Body of pancreas (tissue), 4 donors: ENCODE measurements at regions not wholly inside any gene's neighbourhood (a gene's known extent, or its start where the extent isn't known, plus 50 kb on each side); places are given as distances from the start of the nearest gene placed in this dataset.
A peak's percentile ranks its signal among the peaks of the same experiment; 100 is the strongest.

ENCODE experiments used
- ATAC-seq: fragments of 150-250 bp; one replicate; pipeline ENCODE4 v1.9.1; 2016
- DNase-seq, 4 donors: peaks; one replicate each; pipeline ENCODE4 v3.0.0-alpha.2; 2019
- H3K27ac ChIP-seq, 4 donors: fragments of 200-600 bp; sonication (generic); 1 replicate in 3 of 4; 2 replicates in 1 of 4; pipeline versions ENCODE4 v1.5.1 to v1.6.1; 2016 to 2019; ENCODE audit warnings: mild to moderate bottlenecking in 1 of 4, mixed read lengths in 1 of 4, moderate library complexity in 1 of 4
- H3K27me3 ChIP-seq, 2 donors: fragments of 200-600 bp; sonication (generic); one replicate each; pipeline ENCODE4 v1.6.0; 2016; ENCODE audit warnings: mild to moderate bottlenecking in 1 of 2
- H3K36me3 ChIP-seq, 2 donors: fragments of 200-600 bp; sonication (generic); replicated peaks in 1 of 2; 2 replicates each; pipeline ENCODE4 v1.5.1; 2016; ENCODE audit warnings: low read depth in 2 of 2; ENCODE audit not compliant: insufficient read depth in 1 of 2
- H3K4me1 ChIP-seq: fragments of 200-600 bp; sonication (generic); one replicate; pipeline ENCODE4 v1.6.0; 2016
- H3K4me3 ChIP-seq, 2 donors: fragments of 200-600 bp; sonication (generic); 1 replicate in 1 of 2; 2 replicates in 1 of 2; pipeline ENCODE4 v1.5.1; 2016 to 2019
- H3K9me3 ChIP-seq, 3 donors: fragments of 200-600 bp; sonication (generic); 1 replicate in 2 of 3; 2 replicates in 1 of 3; pipeline ENCODE4 v1.5.1; 2016
- CTCF ChIP-seq, 7 experiments: fragments of 450-650 bp in 4 of 7; fragments of 200-600 bp in 3 of 7; sonication (generic) in 3 of 7; IDR thresholded peaks; one replicate each; pipeline ENCODE4 v1.5.1; 2016 to 2019; ENCODE audit warnings: antibody characterized with exemption in 7 of 7
- POLR2A ChIP-seq, 3 donors: fragments of 450-650 bp; IDR thresholded peaks; one replicate each; pipeline ENCODE4 v1.6.1; 2016; ENCODE audit warnings: antibody characterized with exemption in 3 of 3, mild to moderate bottlenecking in 2 of 3
- WGBS, 2 donors: methylation state at CpG; one replicate each; pipeline ENCODE4 v1.1.5; 2017; 5-methylcytosine and 5-hydroxymethylcytosine counted together
- intact Hi-C: fragments of 100-400 bp; cut with DNase I; formaldehyde crosslinking; loops from one replicate; pipeline ENCODE4 v1.15.1; 2023

DNA sequence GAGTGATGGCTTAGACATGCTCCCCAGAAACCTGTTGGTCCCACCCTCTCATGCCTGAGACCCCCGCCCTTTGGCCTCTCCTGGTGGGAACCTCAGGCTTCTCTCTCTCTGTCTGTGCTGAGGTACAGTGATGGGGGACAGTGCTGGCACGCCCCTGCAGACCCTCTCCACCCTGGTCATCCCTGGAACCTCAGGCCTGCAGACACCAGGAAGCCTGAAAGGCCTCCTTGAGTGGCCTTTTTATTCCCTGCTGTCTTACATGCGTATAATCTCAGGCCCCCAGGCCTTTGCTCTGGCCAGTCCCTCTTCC is 78.5 kb upstream of the MAFB start:
- intact Hi-C loops: no loop called here
- no peak overlapping the region for H3K4me3 ChIP-seq
- no peaks in the 10 kb centered on the region for H3K27me3 ChIP-seq
- 58 to 63% methylated on average over 3 of the region's 3 CpGs for WGBS, 2 donors
- DNase-seq: no peak
- no peak for ATAC-seq
- H3K36me3 ChIP-seq: no peaks in the 10 kb centered on the region
- no peaks in the 10 kb centered on the region for H3K9me3 ChIP-seq
- no peak for TF ChIP-seq CTCF (IDR thresholded peaks at IDR 0.05)
- no peak for TF ChIP-seq POLR2A (IDR thresholded peaks at IDR 0.05)
- H3K4me1 ChIP-seq: no peaks in the 10 kb centered on the region
- H3K27ac ChIP-seq: no peak overlapping the region

DNA sequence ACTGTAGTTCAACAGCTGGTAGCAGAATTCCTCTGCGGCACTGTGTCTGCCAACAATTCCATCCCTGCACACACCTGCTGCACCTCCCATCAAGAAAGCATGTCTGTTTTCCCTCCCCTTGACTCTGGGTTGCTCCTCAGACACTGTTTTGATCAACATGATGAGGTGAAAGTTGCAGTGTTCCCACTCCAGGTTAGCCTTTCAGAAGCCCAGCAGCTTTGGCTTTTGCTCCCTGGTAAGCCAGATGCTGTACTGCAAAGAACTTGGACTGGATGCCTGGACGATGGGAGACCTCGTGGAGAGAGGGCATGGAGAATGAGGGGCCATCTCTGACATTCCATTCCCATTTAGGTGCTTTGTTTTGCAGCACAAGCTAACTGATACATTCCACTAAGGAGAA is 79.1 kb upstream of the MAFB start:
- H3K27ac ChIP-seq: no peak overlapping the region
- H3K36me3 ChIP-seq: no peaks in the 10 kb centered on the region
- no peaks in the 10 kb centered on the region for H3K9me3 ChIP-seq
- WGBS, 2 donors: 61 to 70% methylated on average over 3 of the region's 3 CpGs
- DNase-seq (no peak), ATAC-seq (no peak)
- TF ChIP-seq CTCF (IDR thresholded peaks at IDR 0.05) (no peak), POLR2A (IDR thresholded peaks at IDR 0.05) (no peak)
- intact Hi-C loops: no loop called here
- H3K4me1 ChIP-seq: no peaks in the 10 kb centered on the region
- H3K27me3 ChIP-seq: no peaks in the 10 kb centered on the region
- no peak overlapping the region for H3K4me3 ChIP-seq

GRCh38 chr20:40769677-40770285 is 80.7 kb upstream of the MAFB start:
- ATAC-seq: no peak

GRCh38 chr20:40770564-40771307 is 81.7 kb upstream of the MAFB start:
- intact Hi-C loops: no loop called here
- 51 to 64% methylated on average over 9 to 13 of the region's 13 CpGs for WGBS, 2 donors

More at GRCh38 chr20:40769677-40770285, 80.7 kb upstream of the MAFB start:
- TF ChIP-seq CTCF (IDR thresholded peaks at IDR 0.05) (no peak), POLR2A (IDR thresholded peaks at IDR 0.05) (no peak)
- Histone ChIP-seq H3K36me3 (no peaks in the 10 kb centered on the region), H3K9me3 (no peaks in the 10 kb centered on the region), H3K27me3 (no peaks in the 10 kb centered on the region), H3K27ac (no peak overlapping the region), H3K4me1 (no peaks in the 10 kb centered on the region), H3K4me3 (no peak overlapping the region)
- intact Hi-C loops: no loop called here
- peak in 1 of 4 donors; percentile 38 for DNase-seq
- WGBS, 2 donors: 60 to 72% methylated on average over 2 of the region's 2 CpGs

More at GRCh38 chr20:40770564-40771307, 81.7 kb upstream of the MAFB start:
- H3K9me3 ChIP-seq: no peaks in the 10 kb centered on the region
- H3K27ac ChIP-seq: no peak overlapping the region
- ATAC-seq (no peak), DNase-seq (peak in 1 of 4 donors; percentile 48)
- no peak for TF ChIP-seq POLR2A (IDR thresholded peaks at IDR 0.05)
- TF ChIP-seq CTCF (IDR thresholded peaks at IDR 0.05): no peak
- H3K36me3 ChIP-seq: no peaks in the 10 kb centered on the region
- no peak overlapping the region for H3K4me3 ChIP-seq
- H3K4me1 ChIP-seq: no peaks in the 10 kb centered on the region
- H3K27me3 ChIP-seq: no peaks in the 10 kb centered on the region
